ENCODE measurements at regions not wholly inside any gene's neighbourhood (a gene's known extent, or its start where the extent isn't known, plus 50 kb on each side); places are given as distances from the start of the nearest gene placed in this dataset.
"Not testable (repeated sequence)": the region's sequence is repeated elsewhere in the genome, so short reads cannot be mapped to it uniquely, and the experiment has no call there.

DNA sequence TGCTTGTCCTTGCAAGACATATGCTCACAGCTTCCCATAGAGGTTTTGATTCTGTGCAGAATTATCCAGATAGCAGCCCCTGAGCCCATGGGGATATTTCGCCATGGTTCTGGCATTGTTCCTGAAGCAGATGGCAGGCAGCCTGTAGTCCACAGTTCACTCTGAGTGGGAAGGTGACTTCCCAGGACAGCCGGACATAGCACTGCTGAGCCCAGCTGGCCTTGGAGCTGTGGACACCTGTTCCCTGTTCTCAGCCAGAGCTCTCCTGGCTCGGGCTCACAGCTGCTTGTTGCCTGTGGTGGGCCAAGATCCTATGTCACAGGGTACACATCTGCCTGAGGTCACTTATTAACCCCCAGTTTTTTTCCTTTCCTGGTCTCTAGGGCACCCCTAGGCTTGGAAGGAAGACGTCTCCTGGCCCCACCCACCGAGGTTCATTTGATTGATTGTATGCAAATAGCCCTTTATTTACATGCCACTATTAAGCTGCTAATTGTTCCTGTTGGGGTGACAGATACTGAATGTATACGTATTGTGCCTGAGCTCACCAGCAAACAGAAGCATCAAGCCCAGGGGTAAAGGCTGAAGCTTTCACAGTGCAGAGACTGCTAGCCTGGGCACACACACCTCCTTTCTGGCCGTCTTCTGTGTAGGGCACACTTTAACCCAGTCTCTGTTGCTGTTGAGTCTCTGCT is 96.6 kb upstream of the DMRT1 start:
- no peak for DNase-seq (ENCODE audit: low spot score in 2 of 2)
- Mint-ChIP-seq H3K27ac (no peak overlapping the region), H3K9me3 (no peaks in the 10 kb centered on the region), H3K36me3 (peaks cover 0 to 7% of the 10 kb centered on the region in 2 donors)
- no peak for ATAC-seq

DNA sequence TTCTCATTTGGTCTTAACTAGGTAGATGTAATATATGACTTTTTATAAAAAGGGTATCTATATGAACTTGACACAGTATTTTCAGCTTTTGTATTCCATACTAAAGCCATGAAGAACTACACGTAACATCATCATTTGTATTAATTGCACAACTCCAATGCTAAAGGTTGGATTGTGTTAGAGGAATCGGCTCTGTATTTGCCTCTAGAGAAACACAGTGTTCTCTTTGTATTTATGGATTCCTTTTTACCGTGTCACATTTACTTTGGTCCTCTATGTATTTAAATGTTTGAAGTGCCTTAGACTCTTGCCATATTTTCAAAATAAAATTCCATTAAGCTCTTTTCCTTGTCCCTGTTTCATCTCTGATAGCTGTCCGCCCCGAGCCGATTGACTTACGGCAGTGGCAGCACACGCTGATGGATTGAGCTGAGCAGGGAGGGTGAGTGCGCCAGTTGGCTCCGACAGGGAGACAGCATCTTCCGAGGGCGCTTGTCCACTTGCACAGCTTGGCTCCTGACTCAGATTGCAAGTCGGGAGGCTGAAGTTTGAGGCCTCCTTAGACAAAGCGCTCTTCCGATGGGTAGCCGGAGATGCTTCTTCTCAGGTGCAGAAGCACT is 95.6 kb upstream of the DMRT1 start:
- no peak for ATAC-seq
- Mint-ChIP-seq H3K36me3 (peaks cover 0 to 7% of the 10 kb centered on the region in 2 donors), H3K9me3 (no peaks in the 10 kb centered on the region)

DNA sequence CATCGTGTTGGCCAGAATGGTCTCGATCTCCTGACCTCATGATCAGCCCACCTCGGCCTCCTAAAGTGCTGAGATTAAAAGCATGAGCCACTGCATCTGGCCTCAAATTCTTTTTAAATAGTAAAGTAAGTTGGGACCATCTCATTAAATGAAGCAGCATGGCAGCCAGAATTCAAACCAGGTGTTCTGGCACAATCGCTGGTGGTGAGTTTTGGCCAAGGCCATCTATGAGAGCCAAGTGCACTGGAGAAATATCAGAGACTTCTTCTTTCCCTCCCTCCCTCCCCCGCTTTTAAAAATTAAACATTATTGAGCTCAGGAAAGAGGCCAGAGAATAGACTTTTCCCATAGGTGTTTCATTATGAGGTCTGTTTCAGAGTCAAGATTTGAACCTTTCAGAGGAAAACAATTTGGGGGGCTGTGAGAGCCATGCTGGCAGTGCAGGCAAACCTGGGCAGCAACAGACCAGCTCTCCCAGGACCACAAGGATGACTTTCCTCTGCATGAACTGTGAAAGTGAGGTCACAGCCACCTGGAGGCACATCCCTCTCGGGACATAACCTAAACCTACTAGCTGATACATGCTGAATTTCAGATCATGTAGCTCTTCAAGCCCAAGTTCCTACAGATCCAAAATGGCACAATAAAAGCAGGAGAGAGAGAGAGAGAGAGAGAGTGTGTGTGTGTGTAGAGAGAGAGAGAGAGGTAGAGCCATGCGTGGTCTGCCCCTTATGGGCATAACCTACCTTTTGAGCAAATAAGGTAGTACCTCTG is 94.6 kb upstream of the DMRT1 start:
- H3K9me3 Mint-ChIP-seq, result no peaks in the 10 kb centered on the region
- DNase-seq (ENCODE audit: low spot score in 2 of 2), result no peak
- H3K27ac Mint-ChIP-seq, result no peak overlapping the region
- peaks cover 0 to 7% of the 10 kb centered on the region in 2 donors for H3K36me3 Mint-ChIP-seq
- ATAC-seq, result no peak

More for the DNA sequence above, 95.6 kb upstream of the DMRT1 start:
- no peak for DNase-seq (ENCODE audit: low spot score in 2 of 2)
- no peak overlapping the region for H3K27ac Mint-ChIP-seq

DNA sequence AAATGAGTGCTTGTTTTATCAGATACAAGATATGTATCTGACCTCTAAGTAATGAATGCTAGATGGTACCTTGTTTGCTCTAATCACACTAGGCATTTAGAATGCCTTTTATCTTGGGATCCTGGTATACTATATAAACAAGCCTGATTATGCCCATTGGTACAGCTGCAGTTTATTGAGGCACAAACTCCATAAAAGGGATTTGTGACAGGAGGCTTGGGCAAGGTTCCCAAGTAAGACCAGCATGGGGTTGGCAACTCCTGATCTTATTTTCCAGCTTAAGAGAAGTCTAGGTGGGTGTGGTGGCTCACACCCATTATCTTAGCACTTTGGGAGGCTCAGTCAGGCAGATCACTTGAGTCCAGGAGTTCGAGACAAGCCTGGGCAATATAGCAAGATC is 93.9 kb upstream of the DMRT1 start:
- no peak overlapping the region for H3K27ac Mint-ChIP-seq
- no peaks in the 10 kb centered on the region for H3K9me3 Mint-ChIP-seq
- H3K36me3 Mint-ChIP-seq, result peaks cover 0 to under 1% of the 10 kb centered on the region in 2 donors
- no peak for ATAC-seq
- no peak for DNase-seq (ENCODE audit: low spot score in 2 of 2)

DNA sequence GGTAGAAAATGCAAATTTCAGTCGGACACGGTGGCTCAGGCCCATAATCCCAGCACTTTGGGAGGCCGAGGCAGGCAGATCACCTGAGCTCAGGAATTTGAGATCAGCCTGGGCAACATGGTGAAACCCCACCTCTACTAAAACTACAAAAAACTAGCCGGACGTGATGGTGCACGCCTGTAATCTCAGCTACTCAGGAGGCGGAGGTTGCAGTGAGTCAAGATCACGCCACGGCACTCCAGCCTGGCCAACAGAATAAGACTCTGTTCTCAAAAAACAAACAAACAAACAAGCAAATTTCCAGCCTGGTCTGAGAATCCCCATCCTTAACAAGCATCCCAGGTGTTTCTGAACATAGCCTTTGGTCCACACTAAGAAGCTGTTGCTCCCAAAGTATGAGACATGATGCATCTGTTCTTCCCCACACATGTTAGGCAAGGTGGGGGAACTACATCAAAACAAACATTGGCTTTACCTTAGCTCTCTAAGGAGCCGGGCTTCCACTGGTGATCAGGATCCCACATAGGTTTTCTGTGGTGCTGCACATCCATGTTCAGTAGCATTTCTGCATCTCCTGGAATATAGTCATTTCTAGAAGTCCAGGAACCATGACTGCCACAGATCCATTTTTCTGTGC is 92.5 kb upstream of the DMRT1 start:
- no peak for DNase-seq (ENCODE audit: low spot score in 2 of 2)
- Mint-ChIP-seq H3K36me3 (no peaks in the 10 kb centered on the region), H3K27ac (no peak overlapping the region), H3K9me3 (no peaks in the 10 kb centered on the region)
- ATAC-seq, result no peak

DNA sequence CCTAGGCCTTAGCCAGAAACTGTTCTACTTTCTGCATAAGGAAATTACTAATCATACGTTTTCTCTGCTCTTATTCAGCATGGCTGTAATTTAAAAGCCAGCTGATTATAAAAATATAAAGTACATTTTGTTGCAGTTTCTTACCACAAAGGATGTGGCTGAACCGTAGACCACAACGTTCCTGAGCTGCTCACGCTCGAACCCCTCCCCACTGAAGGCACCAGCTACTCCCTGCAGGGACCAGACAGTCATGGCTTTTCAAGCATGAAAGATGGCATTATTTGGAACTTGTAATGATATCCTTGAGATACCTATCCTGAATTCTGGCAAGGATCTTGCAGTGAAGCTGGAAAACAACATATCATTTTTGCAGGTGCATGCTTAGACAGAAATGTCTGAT is 91.8 kb upstream of the DMRT1 start:
- ATAC-seq (peak; percentile 54), DNase-seq (ENCODE audit: low spot score in 2 of 2) (no peak)
- peak overlapping the region in 1 of 2 donors; percentile 19 for H3K27ac Mint-ChIP-seq
- no peaks in the 10 kb centered on the region for H3K9me3 Mint-ChIP-seq
- H3K36me3 Mint-ChIP-seq, result no peaks in the 10 kb centered on the region

DNA sequence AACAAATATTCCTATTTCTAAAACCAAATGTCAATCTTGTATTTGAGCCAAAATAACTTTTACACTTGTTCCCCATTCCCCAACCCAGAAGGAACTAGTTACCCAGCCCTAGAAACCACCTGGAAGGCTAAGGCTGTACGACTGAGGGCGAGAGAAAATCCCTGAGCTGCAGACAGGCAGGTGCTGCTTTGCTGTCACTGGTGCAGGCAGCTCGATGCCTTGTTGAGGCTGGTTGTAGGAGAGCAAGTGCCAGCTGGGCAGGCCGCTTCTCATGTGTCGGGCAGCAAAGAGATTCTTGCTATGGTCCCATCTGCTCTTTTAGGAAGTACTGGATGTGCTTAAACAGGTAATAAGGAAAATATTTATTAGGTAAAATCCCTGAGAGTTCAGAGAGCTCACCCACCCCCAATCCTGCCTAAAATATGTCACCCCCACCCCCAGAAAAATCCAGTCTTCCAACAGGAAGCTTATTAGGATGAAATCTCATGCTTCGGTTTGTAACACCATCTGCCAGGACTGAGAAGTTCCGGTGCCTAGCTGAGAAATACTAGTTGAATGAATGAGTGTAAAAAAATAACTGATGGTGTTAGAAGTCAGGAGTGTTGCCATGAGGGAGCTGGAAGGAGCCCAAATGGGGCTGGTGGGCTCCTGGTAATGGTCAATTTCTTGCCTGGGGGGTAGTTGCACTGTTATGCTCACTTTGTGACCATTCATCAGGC is 91.1 kb upstream of the DMRT1 start:
- H3K9me3 Mint-ChIP-seq, result no peaks in the 10 kb centered on the region
- no peak for ATAC-seq
- H3K27ac Mint-ChIP-seq, result peak overlapping the region in 1 of 2 donors; percentile 19
- DNase-seq (ENCODE audit: low spot score in 2 of 2), result no peak
- no peaks in the 10 kb centered on the region for H3K36me3 Mint-ChIP-seq

DNA sequence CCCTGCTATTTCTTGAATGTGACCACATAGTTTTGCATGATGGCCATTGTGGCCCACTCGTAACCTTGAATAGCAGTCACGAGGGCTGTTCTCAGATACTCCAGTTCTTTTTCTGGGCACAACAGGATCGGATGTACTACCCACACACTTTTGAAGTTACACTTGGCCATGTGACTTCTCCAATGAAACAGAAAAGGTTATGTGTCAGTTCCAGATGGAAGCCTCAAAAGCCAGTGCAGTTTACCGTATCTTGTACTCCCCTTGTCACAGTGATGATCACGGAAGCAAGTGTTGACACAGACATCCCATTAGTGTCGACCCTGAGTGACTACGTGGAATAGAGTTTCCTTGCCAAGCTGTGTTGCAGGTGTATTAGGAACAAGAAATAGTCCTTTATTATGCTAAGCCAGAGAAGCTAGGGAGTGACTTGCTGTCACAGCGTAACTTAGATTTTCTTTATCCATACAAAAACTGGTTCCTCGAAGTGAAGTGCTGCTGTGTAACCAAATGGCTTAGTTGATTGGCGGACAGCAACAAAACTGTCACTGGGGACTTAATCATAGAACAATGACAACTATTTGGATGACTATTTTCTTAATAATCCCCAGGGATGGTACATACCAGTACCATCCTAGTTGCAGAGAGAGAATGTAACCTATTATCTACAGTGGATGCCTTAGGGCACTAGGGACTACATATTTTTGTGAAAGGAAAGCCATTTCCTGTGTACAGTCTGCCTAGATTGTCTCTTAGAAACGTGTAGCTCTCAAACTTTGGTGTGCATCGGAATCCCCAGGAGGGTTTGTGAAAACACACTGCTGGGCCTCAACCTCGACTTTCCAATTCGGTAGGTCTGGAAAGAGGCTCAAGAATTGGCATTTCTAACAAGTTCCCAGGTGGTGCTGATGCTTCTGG is 90.1 kb upstream of the DMRT1 start:
- H3K36me3 Mint-ChIP-seq, result no peaks in the 10 kb centered on the region
- no peaks in the 10 kb centered on the region for H3K9me3 Mint-ChIP-seq
- peak in 1 of 2 donors; percentile 39 for ATAC-seq
- H3K27ac Mint-ChIP-seq, result no peak overlapping the region
- no peak for DNase-seq (ENCODE audit: low spot score in 2 of 2)

DNA sequence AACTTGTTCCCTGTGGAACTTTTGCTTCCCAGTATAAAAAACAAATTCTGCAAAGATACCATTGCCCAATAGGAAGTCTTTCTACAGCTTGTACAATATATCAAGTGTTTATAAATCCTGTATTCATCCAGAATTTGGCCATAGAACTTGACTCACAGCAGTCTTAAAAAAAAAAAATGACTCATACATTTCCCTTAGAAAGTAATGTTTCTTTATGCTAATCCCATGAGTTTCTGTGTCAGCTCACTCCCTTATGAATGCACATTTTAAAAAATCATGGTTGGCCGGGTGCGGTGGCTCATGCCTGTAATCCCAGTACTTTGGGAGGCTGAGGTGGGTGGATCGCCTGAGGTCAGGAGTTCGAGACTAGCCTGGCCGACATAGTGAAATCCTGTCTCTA is 89.3 kb upstream of the DMRT1 start:
- H3K36me3 Mint-ChIP-seq, result no peaks in the 10 kb centered on the region
- DNase-seq (ENCODE audit: low spot score in 2 of 2) (no peak), ATAC-seq (no peak)
- no peaks in the 10 kb centered on the region for H3K9me3 Mint-ChIP-seq
- no peak overlapping the region for H3K27ac Mint-ChIP-seq

DNA sequence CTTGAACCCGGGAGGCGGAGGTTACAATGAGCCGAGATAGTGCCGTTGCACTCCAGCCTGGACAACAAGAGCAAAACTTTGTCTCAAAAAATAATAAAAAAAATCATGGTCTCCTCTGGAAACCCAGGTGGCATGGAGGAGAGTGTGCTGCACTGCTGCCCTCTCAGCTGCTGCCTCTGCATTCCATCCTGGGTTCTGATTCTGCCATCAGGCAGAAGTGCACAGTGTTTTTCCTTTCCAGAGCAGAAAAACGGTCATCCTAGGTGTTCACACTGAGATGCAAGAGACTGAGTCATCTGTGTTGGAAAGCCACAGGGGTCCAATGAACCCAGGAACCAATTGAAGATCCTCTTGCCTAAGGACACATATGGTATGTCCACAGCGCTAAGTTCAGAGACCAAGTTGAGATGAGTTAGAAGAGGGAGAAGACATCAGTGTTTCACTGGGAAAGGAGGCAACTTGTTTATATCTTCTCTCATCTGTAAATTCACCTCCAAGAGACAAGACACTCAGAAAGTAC is 88.8 kb upstream of the DMRT1 start:
- no peak overlapping the region for H3K27ac Mint-ChIP-seq
- H3K9me3 Mint-ChIP-seq, result no peaks in the 10 kb centered on the region
- no peaks in the 10 kb centered on the region for H3K36me3 Mint-ChIP-seq
- ATAC-seq (no peak), DNase-seq (ENCODE audit: low spot score in 2 of 2) (no peak)

DNA sequence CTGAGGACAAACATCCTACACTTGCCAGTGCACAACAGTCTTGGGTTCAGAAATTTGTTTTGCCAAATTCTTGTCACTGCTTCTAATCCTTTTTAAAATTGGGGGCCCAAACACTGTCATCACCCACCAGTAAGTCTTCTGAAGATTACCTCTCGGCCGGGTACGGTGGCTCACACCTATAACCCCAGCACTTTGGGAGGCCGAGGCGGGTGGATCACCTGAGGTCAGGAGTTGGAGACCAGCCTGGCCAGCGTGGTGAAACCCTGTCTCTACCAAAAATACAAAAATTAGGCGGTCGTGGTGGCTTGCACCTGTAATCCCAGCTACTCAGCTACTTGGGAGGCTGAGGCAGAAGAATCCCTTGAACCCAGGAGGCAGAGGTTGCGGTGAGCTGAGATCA is 87.8 kb upstream of the DMRT1 start:
- not testable (repeated sequence) for H3K36me3 Mint-ChIP-seq; ATAC-seq; DNase-seq (ENCODE audit: low spot score in 2 of 2); H3K9me3 Mint-ChIP-seq; H3K27ac Mint-ChIP-seq

DNA sequence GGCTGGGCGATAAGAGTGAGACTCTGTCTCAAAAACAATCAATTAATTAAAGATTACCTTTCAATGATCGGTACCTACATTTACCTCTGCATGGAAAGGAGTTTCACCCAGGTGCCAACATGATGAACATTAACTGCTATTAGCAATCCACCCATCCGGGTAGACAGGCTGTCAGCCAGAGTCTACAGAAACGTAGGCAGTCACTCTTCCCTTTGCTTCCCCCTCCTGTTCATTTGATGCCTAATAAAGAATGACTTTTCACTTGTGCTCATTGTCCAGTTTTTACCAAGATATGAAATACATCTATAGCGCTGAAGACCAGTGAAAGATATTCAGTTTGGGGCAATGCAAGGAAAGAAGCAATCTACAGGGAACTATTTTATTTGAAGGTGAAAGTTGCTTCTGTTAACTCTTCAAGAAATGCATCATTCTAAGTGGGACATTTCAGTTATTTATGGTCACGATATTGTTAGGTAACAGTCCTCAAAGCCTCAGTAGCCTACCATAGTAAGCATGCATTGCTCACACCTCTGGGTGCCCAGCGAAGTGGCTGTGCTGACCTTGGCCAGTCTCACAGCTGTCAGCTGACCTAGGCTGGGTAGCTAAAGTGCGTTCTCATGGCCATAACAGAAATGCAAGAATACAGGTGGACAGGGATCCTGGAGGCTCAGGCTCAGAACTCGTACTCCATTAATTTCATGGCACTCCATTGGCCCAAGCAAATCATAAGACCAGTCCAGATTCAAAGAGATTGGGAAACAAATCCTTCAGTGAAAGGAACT is 87.2 kb upstream of the DMRT1 start:
- no peaks in the 10 kb centered on the region for H3K9me3 Mint-ChIP-seq
- H3K36me3 Mint-ChIP-seq, result no peaks in the 10 kb centered on the region
- DNase-seq (ENCODE audit: low spot score in 2 of 2) (no peak), ATAC-seq (no peak)
- no peak overlapping the region for H3K27ac Mint-ChIP-seq

DNA sequence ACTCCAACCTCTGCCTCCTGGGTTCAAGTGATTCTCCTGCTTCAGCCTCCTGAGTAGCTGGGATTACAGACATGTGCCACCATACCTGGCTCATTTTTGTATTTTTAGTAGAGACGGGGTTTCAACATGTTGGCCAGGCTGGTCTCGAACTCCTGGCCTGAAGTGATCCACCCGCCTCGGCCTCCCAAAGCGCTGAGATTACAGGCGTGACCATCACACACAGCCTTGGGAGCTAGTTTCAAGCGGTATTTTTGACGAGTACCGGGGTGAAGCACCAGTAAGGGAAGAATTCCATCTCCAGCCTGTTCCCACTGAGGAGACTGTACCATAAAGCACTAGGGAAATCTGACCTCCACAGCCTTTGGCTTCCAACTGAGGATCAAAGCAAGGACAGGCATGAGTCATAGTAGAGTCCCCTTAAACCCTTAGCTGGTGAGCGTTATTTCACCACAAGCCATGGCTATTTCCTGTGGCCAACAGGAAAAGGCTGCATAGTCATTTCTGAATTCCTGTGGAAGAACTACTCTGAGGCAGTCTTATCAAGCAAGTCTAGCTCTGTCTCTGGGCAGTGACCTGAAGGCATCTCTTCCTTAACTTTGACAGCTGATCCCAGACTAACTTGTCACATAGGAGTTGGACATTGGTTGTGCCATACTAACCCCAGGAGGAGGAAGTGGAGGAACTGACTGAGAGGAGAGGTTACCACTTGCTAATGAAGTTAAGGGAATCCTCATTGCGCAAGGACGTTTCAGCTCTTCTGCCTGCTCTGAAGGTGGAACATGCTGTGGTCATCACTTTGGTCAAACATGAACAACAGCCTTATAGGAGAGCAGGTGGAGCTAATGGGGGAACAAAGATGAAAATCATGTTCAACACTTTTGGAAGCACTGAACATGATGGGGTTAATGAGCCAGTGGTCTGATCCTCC is 85.8 kb upstream of the DMRT1 start:
- Mint-ChIP-seq H3K36me3 (no peaks in the 10 kb centered on the region), H3K9me3 (no peaks in the 10 kb centered on the region), H3K27ac (no peak overlapping the region)
- ATAC-seq (peak; percentile 57 to 80), DNase-seq (ENCODE audit: low spot score in 2 of 2) (peak in 1 of 2 donors; percentile 60)

DNA sequence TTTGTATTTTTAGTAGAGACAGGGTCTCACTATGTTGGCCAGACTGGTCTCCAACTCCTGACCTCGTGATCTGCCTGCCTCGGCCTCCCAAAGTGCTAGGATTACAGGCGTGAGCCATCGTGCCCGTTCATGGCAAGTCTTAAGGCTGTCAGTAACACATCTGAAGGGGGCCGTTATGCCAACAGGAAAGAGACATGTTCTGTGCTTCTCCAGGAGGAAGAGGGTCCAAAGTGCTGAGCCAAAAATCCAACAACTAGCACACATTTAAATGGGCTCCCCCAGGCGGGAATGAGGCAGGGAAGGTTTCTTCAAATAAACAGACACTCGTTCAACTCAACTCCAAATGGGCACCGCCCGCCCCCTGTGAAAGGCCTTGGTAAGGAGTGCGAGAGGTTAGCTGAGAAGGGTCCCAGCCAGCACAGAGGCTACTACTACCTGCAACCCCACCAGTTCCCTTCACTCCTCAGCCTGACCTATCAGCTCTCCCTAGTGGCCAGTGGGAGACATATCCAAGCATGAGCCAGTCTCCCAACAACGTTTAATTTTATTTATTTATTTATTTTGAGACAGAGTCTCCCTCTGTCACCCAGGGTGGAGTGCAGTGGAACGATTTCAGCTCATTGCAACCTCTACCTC is 84.1 kb upstream of the DMRT1 start:
- DNase-seq (ENCODE audit: low spot score in 2 of 2), result no peak
- Mint-ChIP-seq H3K9me3 (no peaks in the 10 kb centered on the region), H3K36me3 (no peaks in the 10 kb centered on the region), H3K27ac (no peak overlapping the region)
- ATAC-seq, result peak in 1 of 2 donors; percentile 34

Measured in activated naive CD4-positive, alpha-beta T cell treated with anti-CD3 and anti-CD28 coated beads, Interleukin-2, amount 50 U/mL, for 72 hours (primary cell).